Smooth muscle cell (in vitro differentiated cells): ENCODE measurements at regions not wholly inside any gene's neighbourhood (a gene's known extent, or its start where the extent isn't known, plus 50 kb on each side); places are given as distances from the start of the nearest gene placed in this dataset.

Experiments used
- DNase-seq: peaks from one replicate; lab custom pipeline; 2025; ENCODE audit not compliant: unreplicated experiment; lab: John Stamatoyannopoulos, UW
- H2AFZ ChIP-seq: fragments of 200-600 bp; sonication (generic); 2 replicates; pipeline ENCODE4 v1.6.0; 2016; ENCODE audit warnings: antibody characterized with exemption, low read depth, mild to moderate bottlenecking
- H3F3A ChIP-seq: fragments of 200-600 bp; sonication (generic); 2 replicates; pipeline ENCODE4 v1.6.0; 2017; ENCODE audit warnings: antibody characterized with exemption, low read depth
- H3K27ac ChIP-seq: fragments of 200-600 bp; sonication (generic); 2 replicates; pipeline ENCODE4 v1.5.1; 2016; ENCODE audit warnings: low read depth, mild to moderate bottlenecking
- H3K27me3 ChIP-seq: fragments of 200-600 bp; sonication (generic); 2 replicates; pipeline ENCODE4 v1.6.1; 2016; ENCODE audit warnings: low read depth, mild to moderate bottlenecking
- H3K36me3 ChIP-seq: fragments of 200-600 bp; sonication (generic); 2 replicates; pipeline ENCODE4 v1.5.1; 2016; ENCODE audit warnings: low read depth
- H3K4me1 ChIP-seq: fragments of 200-600 bp; sonication (generic); 2 replicates; pipeline ENCODE4 v1.5.1; 2016; ENCODE audit warnings: low read depth
- H3K4me2 ChIP-seq: fragments of 200-600 bp; sonication (generic); 2 replicates; pipeline ENCODE4 v1.6.0; 2016; ENCODE audit warnings: mild to moderate bottlenecking
- H3K4me3 ChIP-seq: fragments of 200-600 bp; sonication (generic); 2 replicates; pipeline ENCODE4 v1.5.1; 2016; ENCODE audit warnings: mild to moderate bottlenecking
- H3K79me2 ChIP-seq: fragments of 200-600 bp; sonication (generic); 2 replicates; pipeline ENCODE4 v1.6.0; 2016; ENCODE audit warnings: low read depth, mild to moderate bottlenecking
- H3K9ac ChIP-seq: fragments of 200-600 bp; sonication (generic); 2 replicates; pipeline ENCODE4 v1.6.0; 2016; ENCODE audit warnings: low read depth
- H3K9me3 ChIP-seq: fragments of 200-600 bp; sonication (generic); replicated peaks from 2 replicates; pipeline ENCODE4 v1.5.1; 2016; ENCODE audit warnings: low read depth
- H4K20me1 ChIP-seq: fragments of 200-600 bp; sonication (generic); 2 replicates; pipeline ENCODE4 v1.6.0; 2016; ENCODE audit warnings: low read depth
- WGBS: methylation state at CpG from one replicate; pipeline ENCODE4 v1.1.7; 2016; ENCODE audit warnings: low lambda C conversion rate; 5-methylcytosine and 5-hydroxymethylcytosine counted together
- TF ChIP-seq, protein P1 (sequence below): fragments of 200-600 bp; sonication (generic); IDR thresholded peaks from 2 replicates; pipeline ENCODE4 v1.5.1; 2017; ENCODE audit warnings: borderline replicate concordance, mild to moderate bottlenecking, antibody characterized with exemption; ENCODE audit not compliant: insufficient read depth, poor library complexity, severe bottlenecking

DNA sequence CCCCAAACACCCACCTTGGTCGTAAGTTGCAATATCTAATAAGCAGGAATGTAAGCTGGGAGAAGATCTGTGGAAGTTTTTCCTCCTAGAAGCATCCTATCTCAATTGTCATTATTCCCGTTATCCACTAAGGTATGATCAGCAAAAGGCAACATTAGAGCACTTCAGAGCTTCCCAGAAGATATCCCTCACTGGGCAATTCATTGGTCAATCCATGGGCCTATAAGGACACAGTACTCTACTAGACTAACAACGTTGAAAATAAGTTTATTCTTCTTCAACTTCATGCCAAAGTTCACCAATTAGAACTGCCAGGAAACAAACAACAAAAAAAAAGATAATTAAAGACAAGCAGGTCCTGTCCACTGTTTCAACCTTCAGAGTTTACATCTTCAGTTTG, 433.0 kb upstream of the POU3F3 start:
- Histone ChIP-seq H3K9ac (no peak overlapping the region), H3F3A (no peaks in the 10 kb centered on the region), H3K4me1 (no peaks in the 10 kb centered on the region), H3K4me3 (no peak overlapping the region), H3K27ac (no peak overlapping the region), H3K27me3 (no peaks in the 10 kb centered on the region), H3K36me3 (no peaks in the 10 kb centered on the region), H3K79me2 (no peaks in the 10 kb centered on the region), H3K4me2 (no peak overlapping the region), H4K20me1 (no peaks in the 10 kb centered on the region), H2AFZ (no peak overlapping the region), H3K9me3 (no peaks in the 10 kb centered on the region)
- 83% methylated on average over 3 of the region's 3 CpGs for WGBS
- TF ChIP-seq, protein P1, sequence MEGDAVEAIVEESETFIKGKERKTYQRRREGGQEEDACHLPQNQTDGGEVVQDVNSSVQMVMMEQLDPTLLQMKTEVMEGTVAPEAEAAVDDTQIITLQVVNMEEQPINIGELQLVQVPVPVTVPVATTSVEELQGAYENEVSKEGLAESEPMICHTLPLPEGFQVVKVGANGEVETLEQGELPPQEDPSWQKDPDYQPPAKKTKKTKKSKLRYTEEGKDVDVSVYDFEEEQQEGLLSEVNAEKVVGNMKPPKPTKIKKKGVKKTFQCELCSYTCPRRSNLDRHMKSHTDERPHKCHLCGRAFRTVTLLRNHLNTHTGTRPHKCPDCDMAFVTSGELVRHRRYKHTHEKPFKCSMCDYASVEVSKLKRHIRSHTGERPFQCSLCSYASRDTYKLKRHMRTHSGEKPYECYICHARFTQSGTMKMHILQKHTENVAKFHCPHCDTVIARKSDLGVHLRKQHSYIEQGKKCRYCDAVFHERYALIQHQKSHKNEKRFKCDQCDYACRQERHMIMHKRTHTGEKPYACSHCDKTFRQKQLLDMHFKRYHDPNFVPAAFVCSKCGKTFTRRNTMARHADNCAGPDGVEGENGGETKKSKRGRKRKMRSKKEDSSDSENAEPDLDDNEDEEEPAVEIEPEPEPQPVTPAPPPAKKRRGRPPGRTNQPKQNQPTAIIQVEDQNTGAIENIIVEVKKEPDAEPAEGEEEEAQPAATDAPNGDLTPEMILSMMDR, result no peak
- DNase-seq, result no peak

DNA sequence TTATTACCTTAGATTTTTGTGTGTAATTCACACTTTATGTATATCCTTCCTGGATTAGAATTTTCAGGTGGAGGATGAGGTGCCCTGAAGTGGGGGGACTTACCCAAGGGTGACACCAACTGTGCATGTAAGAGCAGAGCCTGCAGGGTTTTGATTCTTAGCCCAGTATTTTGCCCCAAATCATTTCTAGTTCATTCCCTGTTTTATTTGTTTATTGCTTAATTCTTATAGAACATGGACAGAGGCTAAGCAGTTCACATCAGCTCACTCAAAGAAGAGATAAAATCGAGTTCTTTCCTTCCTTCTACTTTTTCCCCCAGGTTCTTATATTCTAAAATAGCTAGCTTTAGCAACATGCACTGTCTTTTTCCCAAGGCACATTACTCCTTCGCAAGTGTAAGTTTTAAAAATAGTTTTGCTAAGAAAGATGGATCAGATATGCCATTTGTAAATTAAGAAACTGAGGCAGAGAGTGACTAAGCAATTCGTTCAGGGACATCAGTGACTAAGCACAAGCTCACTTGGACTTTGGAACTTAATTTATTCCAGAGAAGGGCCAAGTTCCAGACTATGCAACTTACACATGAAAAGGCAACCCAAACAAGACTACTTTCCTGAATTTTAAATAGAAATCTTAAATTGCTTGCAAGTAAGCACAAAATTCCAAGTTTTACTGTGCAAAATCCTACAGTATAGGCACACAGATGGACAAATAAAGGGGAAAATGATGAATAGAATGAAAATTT, 427.9 kb upstream of the POU3F3 start:
- TF ChIP-seq, protein P1, result no peak
- no peak overlapping the region for H3K4me2 ChIP-seq
- H3F3A ChIP-seq, result no peaks in the 10 kb centered on the region
- no peaks in the 10 kb centered on the region for H3K27me3 ChIP-seq
- H3K4me1 ChIP-seq, result no peaks in the 10 kb centered on the region
- no peak for DNase-seq
- no peak overlapping the region for H2AFZ ChIP-seq
- H3K9me3 ChIP-seq, result no peaks in the 10 kb centered on the region
- H3K79me2 ChIP-seq, result no peaks in the 10 kb centered on the region
- H4K20me1 ChIP-seq, result no peaks in the 10 kb centered on the region
- no peaks in the 10 kb centered on the region for H3K36me3 ChIP-seq
- H3K4me3 ChIP-seq, result no peak overlapping the region
- no peak overlapping the region for H3K9ac ChIP-seq
- WGBS, result 80% methylated on average over 3 of the region's 3 CpGs
- H3K27ac ChIP-seq, result no peak overlapping the region

DNA sequence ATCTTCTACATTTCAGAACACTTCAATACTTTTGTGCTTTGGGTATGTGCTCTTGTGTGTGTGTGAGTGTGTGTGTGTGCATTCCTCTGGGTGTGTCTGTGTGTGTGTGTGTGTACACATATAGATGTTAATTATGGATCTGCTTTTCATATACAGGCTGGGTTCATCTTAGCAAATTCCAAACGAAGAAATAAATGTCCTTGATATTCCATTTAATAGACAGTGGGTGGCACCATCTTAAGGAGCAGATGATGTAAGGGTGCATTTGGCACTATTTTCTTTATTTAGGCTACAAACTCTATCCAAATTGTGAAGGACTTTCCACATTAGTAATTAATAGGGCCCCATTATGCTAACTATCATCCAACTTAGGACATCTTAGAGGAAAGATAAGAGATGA, 425.8 kb upstream of the POU3F3 start:
- H3K4me1 ChIP-seq, result no peaks in the 10 kb centered on the region
- 87% methylated on average over 1 of the region's 1 CpG for WGBS
- TF ChIP-seq, protein P1, result no peak

More for the DNA sequence above, 425.8 kb upstream of the POU3F3 start:
- Histone ChIP-seq H4K20me1 (no peaks in the 10 kb centered on the region), H3K4me3 (no peak overlapping the region), H3K4me2 (no peak overlapping the region), H3F3A (no peaks in the 10 kb centered on the region), H3K9me3 (no peaks in the 10 kb centered on the region), H3K9ac (no peak overlapping the region), H2AFZ (no peak overlapping the region), H3K79me2 (no peaks in the 10 kb centered on the region), H3K36me3 (no peaks in the 10 kb centered on the region), H3K27me3 (no peaks in the 10 kb centered on the region), H3K27ac (no peak overlapping the region)
- no peak for DNase-seq
